Fibroblast of upper back skin (primary cell): ENCODE measurements at regions not wholly inside any gene's neighbourhood (a gene's known extent, or its start where the extent isn't known, plus 50 kb on each side); places are given as distances from the start of the nearest gene placed in this dataset.
"Not testable (repeated sequence)": the region's sequence is repeated elsewhere in the genome, so short reads cannot be mapped to it uniquely, and the experiment has no call there.

Source experiments
- DNase-seq: peaks from one replicate; pipeline ENCODE4 v3.0.0-alpha.2; 2013

- DNase-seq, result not testable (repeated sequence)
Observed at GRCh38 chr14:27640688-27641087, 1042.9 kb upstream of the NOVA1 start.

- DNase-seq, result no peak
Observed at GRCh38 chr14:27642251-27642866, 1044.5 kb upstream of the NOVA1 start.

GRCh38 chr14:27660683-27661082, 1062.8 kb upstream of the NOVA1 start:
- no peak for DNase-seq

DNA sequence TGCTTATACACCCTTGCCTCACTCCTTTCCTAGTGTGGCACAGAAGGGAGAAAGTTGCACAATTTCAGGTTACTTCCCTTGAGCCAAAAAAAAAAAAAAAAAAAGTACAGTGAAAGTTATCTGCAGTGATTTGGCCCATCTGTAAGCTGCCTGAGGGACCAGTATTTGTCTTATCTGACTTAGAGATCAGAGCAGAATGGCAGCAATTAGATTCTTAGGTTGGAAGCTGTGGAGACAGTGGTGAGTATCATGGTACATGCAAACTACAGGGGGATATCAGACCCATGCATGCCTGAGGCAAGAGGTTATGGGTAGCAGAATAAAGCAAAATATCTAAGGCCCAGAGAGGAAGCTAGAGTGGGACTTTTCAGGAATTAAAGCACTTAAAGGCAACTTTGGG, 1070.7 kb upstream of the NOVA1 start:
- DNase-seq, result no peak

DNA sequence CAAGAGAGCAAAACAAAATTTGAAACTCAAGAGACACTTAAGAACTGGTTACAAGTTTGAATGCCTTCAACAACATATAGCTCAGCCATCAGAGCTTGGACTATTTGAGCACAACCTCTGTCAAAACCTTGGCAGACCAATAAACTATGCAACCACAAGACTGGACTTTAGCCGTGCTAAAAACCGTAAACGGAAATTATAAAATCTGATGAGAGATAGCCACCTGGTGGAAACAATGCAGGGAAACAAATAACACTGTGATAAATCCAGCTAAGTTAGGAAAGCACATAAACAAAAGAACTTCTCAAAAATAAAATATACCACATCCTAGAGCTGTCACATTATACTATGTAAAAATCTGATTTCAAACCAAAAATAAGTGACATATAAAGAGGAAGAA, 1074.2 kb upstream of the NOVA1 start:
- DNase-seq, result no peak

- DNase-seq, result not testable (repeated sequence)
Observed at GRCh38 chr14:27672811-27673737, 1075.2 kb upstream of the NOVA1 start.

DNA sequence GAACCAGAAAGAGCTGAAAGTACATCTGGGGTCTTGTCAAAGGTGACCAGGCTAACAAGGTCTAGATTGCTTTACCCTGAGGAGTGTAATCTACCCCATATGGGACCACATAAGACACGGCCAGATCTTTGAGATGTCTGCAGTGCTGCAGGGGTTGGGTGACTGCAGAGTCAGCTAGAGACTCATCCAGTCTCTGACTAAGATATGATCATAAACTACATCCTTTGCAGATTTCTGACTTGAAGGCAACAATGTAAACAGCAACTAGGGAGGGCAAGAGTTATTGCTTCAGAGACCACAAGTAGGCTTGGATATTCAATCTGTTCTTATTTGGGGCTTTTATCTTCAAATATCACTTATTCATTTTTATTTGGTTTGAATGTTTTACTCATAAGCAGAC, 1080.5 kb upstream of the FOXG1 start:
- no peak for DNase-seq

GRCh38 chr14:27688841-27689444, 1077.6 kb upstream of the FOXG1 start:
- no peak for DNase-seq

GRCh38 chr14:27712364-27712763, 1054.2 kb upstream of the FOXG1 start:
- DNase-seq, result no peak

DNA sequence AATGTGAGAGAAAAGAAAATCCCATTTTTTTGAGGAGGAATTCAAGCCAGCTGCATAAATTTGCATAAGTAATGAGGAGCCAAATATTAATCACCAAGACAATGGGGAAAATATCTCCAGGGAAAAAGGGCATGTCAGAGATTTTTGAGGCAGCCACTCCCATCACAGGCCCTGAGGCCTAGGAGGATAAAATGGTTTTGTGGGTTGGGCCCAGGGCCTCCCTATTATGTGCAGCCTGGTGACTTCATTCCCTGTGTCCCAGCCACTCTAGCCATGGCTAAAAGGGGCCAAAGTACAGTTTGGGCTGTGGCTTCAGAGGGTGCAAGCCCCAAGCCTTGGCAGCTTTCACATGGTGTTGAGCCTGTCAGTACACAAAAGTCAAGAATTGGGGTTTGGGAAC, 1051.0 kb upstream of the FOXG1 start:
- no peak for DNase-seq

DNA sequence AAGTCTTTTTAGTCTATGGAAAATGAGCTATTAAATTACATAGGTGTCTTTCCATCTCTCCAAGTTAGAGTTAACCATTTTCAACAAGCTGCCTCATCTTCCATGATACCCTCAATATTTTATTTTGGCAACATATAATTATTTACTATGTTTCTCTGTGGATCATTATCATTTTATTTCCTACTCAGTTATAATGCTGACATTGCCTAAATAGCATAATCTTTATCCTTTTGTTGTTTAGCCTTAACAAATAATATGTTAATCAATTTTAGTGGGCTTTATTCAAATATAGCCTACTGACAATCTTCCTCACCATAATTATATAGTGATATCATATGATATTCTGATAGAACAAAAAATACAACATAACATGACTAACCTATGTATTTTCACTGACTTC, 1044.8 kb upstream of the FOXG1 start:
- DNase-seq, result no peak

DNA sequence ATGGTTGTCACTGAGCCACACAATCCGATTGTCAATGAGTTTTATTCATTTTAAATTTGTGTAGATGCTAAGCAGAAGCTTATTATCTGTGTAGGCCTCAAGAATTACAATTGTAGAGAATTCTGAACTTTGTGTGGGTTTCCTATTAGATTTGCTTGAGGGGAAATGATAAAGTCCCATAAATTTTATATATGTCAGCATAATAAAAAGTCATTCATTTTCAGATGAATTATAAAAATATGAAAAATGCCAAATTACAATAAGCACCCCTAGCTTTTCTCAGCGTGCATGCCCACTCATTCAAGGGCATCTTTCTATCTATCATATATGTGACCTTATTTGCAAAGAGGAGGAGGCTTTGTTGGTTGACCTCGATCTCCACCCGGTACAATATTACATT, 1041.1 kb upstream of the FOXG1 start:
- no peak for DNase-seq

GRCh38 chr14:27727251-27727770, 1039.3 kb upstream of the FOXG1 start:
- DNase-seq, result no peak

- no peak for DNase-seq
Observed at GRCh38 chr14:27730204-27730603, 1036.4 kb upstream of the FOXG1 start.

GRCh38 chr14:27739657-27740156, 1026.9 kb upstream of the FOXG1 start:
- no peak for DNase-seq

DNA sequence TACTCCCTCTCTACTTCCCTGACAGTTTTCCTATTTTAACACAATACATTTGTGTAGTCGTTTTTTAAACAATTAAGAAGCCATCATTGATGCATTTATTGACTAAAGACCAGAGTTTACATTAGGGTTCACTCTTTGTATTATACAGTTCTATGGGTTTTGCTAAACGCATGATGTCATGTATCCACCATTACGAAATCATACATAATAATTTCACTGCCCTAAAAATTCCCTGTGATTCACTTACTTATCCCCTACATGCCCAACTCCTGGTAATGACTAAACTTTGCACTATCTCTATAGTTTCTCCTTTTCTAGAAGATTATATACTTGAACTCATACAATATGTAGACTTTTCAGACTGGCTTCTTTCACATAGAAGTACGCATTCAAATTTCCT, 1016.5 kb upstream of the FOXG1 start:
- no peak for DNase-seq

GRCh38 chr14:27757642-27758041, 1008.9 kb upstream of the FOXG1 start:
- DNase-seq, result not testable (repeated sequence)

GRCh38 chr14:27760367-27760766, 1006.2 kb upstream of the FOXG1 start:
- not testable (repeated sequence) for DNase-seq

DNA sequence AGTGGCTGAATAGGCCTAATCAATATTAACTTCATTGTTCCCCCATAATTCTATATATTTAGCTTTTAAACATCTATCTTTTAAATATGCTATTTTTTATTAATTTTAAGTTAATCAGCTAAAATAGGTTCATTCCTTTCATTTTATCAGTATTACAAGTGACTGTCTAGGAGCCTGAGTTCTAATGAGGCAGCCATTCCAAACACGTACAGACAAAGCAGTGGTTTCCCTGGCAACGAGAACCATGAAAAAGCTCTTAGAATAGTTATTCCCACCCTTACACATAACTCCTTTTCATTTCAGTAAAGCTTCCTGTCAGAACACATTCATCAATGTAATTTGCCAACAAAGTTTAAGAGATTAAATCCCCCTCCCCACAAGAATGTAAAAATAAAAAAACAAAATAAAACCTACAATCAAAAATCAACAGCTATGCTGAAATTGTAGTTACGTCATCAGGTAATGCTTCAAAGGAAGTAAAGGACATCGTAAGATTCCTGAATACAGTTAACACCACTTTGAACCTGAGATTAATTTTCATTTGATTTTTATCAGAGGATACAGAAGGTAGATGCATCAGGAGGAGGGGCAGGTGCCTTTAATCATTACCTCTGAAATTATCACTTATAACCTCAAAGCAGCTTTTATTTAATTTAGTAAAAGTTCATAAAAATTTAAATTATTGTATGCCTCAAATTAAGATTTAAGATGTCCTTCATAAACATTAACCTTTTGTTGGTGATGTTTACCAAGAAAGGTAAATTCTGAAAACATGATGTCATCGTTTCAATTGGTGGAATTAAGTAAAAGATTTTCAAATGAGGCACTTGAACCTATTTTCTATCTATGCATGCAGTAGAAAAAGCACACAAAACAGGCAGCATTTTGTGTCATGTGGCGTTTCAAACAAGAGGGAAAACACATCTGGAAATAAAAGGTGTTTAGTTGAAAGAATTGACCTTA, 967.2 kb upstream of the FOXG1 start:
- DNase-seq, result not testable (repeated sequence)

- not testable (repeated sequence) for DNase-seq
Observed at GRCh38 chr14:27817746-27818430, 948.7 kb upstream of the FOXG1 start.

GRCh38 chr14:27826149-27826548, 940.4 kb upstream of the FOXG1 start:
- not testable (repeated sequence) for DNase-seq

DNA sequence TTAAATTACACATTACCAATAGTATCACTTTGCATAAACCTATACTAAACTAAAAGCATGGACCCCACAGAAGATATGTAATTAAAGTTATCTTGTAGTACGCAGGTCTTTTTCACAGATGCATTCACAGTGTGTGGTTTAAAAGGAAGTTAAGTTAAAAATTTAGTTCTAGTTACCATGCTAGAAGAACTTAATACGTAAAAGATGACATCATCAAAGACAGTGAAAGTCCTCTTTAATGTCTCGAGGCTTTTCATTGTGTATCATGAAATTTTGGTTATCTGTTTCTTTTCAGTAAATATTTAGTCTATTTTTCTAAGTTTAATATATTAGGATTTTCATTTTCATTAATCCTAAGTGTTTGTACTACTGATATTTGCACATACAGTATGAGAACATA, 934.6 kb upstream of the FOXG1 start:
- DNase-seq, result not testable (repeated sequence)
